Suprapubic skin (tissue), 4 donors: ENCODE measurements at regions not wholly inside any gene's neighbourhood (a gene's known extent, or its start where the extent isn't known, plus 50 kb on each side); places are given as distances from the start of the nearest gene placed in this dataset.
"Not testable (repeated sequence)": the region's sequence is repeated elsewhere in the genome, so short reads cannot be mapped to it uniquely, and the experiment has no call there.

Experiments
- DNase-seq, 2 donors: peaks; one replicate each; pipeline ENCODE4 v3.0.0-alpha.2; 2019; ENCODE audit warnings: low spot score in 2 of 2
- H3K27ac ChIP-seq: fragments of 200-600 bp; sonication (generic); one replicate; pipeline ENCODE4 v1.5.1; 2019
- H3K27me3 ChIP-seq: fragments of 200-600 bp; sonication (generic); one replicate; pipeline ENCODE4 v1.5.1; 2019
- H3K36me3 ChIP-seq: fragments of 200-600 bp; sonication (generic); one replicate; pipeline ENCODE4 v1.5.1; 2019
- H3K4me1 ChIP-seq: fragments of 200-600 bp; sonication (generic); one replicate; pipeline ENCODE4 v1.5.1; 2019
- H3K4me3 ChIP-seq: fragments of 200-600 bp; sonication (generic); one replicate; pipeline ENCODE4 v1.5.1; 2019; ENCODE audit warnings: mild to moderate bottlenecking
- H3K9me3 ChIP-seq: fragments of 200-600 bp; sonication (generic); one replicate; pipeline ENCODE4 v1.5.1; 2019
- CTCF ChIP-seq, 2 donors: fragments of 200-600 bp in 1 of 2; fragments of 450-650 bp in 1 of 2; sonication (generic) in 1 of 2; IDR thresholded peaks; one replicate each; pipeline ENCODE4 v1.5.1; 2016 to 2019; ENCODE audit warnings: antibody characterized with exemption in 2 of 2, mild to moderate bottlenecking in 1 of 2, moderate library complexity in 1 of 2
- EP300 ChIP-seq: sonication (generic); formaldehyde crosslinking; IDR thresholded peaks from one replicate; pipeline ENCODE4 v1.6.1; 2017; ENCODE audit warnings: antibody characterized with exemption
- POLR2A ChIP-seq, 2 donors: fragments of 450-650 bp; IDR thresholded peaks; one replicate each; pipeline ENCODE4 v1.6.1; 2017; ENCODE audit warnings: antibody characterized with exemption in 2 of 2, mild to moderate bottlenecking in 2 of 2, moderate library complexity in 2 of 2
- POLR2AphosphoS5 ChIP-seq, 3 donors: sonication (generic); formaldehyde crosslinking; IDR thresholded peaks; one replicate each; pipeline ENCODE4 v1.6.1; 2017; ENCODE audit warnings: antibody characterized with exemption in 3 of 3
- WGBS: methylation state at CpG from one replicate; pipeline ENCODE4 v1.1.5; 2018; 5-methylcytosine and 5-hydroxymethylcytosine counted together

DNA sequence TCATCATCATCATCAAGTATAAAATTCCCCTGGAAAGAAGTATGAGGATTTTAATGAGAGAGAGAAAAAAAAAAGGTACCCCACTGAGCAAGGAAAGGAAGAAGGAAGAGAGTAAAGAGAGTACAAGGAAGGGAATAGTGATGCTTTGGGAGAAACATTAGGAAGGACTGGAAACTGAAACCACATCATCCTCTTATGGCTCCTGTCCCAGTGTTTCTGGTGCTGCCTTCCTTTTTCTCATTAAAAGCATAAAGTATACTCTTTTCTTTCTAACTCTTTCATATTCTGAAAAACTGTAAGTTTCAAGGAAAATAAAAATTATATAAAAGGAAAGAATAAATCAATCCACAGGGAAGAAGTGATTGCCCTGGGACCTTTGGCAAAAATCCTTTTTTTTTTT, 616.4 kb upstream of the CBLB start:
- H3K9me3 ChIP-seq = no peaks in the 10 kb centered on the region
- DNase-seq = no peak
- no peak overlapping the region for H3K4me3 ChIP-seq
- no peak for TF ChIP-seq POLR2AphosphoS5 (IDR thresholded peaks at IDR 0.05)
- TF ChIP-seq EP300 = no peak
- no peak for TF ChIP-seq POLR2A (IDR thresholded peaks at IDR 0.05)
- no peak for TF ChIP-seq CTCF (IDR thresholded peaks at IDR 0.05)
- no peaks in the 10 kb centered on the region for H3K36me3 ChIP-seq
- no peaks in the 10 kb centered on the region for H3K27me3 ChIP-seq
- H3K4me1 ChIP-seq = no peaks in the 10 kb centered on the region
- no peak overlapping the region for H3K27ac ChIP-seq

DNA sequence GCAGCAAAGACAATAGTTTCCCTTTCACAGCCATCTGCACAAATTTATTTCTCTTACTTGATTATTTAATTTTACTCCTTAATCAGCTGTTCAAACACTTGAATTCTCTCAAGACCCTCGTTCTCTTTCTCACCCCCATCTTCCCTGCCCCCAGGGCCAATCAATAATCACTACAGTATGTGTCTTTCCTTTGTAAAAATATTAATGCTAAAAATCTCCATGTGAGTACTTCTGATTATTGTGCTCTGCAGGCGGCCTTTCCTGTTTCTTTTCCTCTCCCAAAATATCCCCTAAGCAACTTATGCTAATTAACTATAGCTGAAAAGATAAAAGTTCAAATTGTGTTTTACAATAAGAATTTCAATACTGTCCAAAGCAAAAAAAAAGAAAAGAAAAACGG, 617.0 kb upstream of the CBLB start:
- Histone ChIP-seq H3K4me1 (no peaks in the 10 kb centered on the region), H3K27ac (no peak overlapping the region), H3K27me3 (no peaks in the 10 kb centered on the region), H3K36me3 (no peaks in the 10 kb centered on the region), H3K9me3 (no peaks in the 10 kb centered on the region), H3K4me3 (no peak overlapping the region)
- DNase-seq = no peak
- TF ChIP-seq EP300 (no peak), POLR2AphosphoS5 (IDR thresholded peaks at IDR 0.05) (no peak), POLR2A (IDR thresholded peaks at IDR 0.05) (no peak), CTCF (IDR thresholded peaks at IDR 0.05) (no peak)
- 40% methylated on average over 3 of the region's 3 CpGs for WGBS

DNA sequence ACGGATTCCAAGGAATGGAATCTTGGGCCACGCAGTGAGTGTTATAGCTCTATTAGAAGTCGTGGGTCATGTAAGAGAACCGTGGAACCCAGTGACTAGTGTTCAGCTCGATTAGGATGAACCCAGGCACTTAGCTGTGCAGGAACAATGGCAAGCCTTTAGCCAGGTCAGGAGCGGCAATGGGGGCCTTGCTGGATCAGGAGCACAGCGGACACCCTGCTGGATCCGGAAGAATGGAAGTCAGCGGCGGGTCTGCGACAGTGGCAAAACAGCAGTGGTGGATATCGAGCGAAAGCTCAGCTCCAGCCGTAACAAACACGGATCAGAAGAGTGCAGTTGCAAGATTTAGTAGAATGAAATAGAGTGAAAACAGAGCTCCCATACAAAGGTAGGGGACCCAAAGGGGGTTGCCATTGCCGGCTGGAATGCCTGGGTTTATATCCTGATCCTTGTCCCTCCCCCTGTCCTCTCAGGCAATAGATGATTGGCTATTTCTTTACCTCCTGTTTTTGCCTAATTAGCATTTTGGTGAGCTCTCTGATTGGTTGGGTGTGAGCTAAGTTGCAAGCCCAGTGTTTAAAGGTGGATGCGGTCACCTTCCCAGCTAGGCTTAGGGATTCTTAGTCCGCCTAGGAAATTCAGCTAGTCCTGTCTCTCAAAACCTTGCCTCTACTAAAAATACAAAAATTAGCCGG, 618.3 kb upstream of the CBLB start:
- H3K4me3 ChIP-seq, H3K36me3 ChIP-seq, H3K27me3 ChIP-seq, H3K9me3 ChIP-seq, H3K4me1 ChIP-seq, H3K27ac ChIP-seq, DNase-seq: not testable (repeated sequence)
- 93% methylated on average over 19 of the region's 19 CpGs for WGBS

- DNase-seq = no peak
- Histone ChIP-seq H3K36me3 (no peaks in the 10 kb centered on the region), H3K4me3 (no peak overlapping the region), H3K27ac (no peak overlapping the region), H3K9me3 (no peaks in the 10 kb centered on the region), H3K4me1 (no peaks in the 10 kb centered on the region), H3K27me3 (no peaks in the 10 kb centered on the region)
- TF ChIP-seq EP300 (no peak), POLR2A (IDR thresholded peaks at IDR 0.05) (no peak)
- WGBS = 84% methylated on average over 6 of the region's 6 CpGs
Measured at GRCh38 chr3:106488331-106488730, 619.5 kb upstream of the CBLB start.

DNA sequence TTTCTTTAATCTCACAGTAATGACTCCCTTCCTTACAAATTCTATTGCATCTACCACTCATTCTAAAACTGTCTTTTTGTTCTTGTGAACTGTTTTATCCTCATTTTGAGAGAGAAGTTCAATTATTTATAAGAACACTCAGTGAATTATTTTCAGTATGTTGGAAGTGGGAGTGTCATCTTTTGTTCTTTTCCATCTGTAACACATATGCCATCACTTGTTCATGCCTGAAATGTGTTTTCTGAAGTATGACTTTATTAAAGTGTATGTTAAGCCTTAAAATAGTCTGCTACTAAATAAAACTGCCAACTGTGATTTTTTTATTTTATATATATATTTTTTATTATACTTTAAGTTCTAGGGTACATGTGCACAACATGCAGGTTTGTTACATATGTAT, 623.0 kb upstream of the CBLB start:
- no peak for DNase-seq
- no peak overlapping the region for H3K27ac ChIP-seq
- no peaks in the 10 kb centered on the region for H3K9me3 ChIP-seq
- H3K36me3 ChIP-seq = no peaks in the 10 kb centered on the region
- H3K4me1 ChIP-seq = no peaks in the 10 kb centered on the region
- no peaks in the 10 kb centered on the region for H3K27me3 ChIP-seq
- no peak for TF ChIP-seq POLR2AphosphoS5 (IDR thresholded peaks at IDR 0.05)
- TF ChIP-seq EP300 = no peak
- TF ChIP-seq CTCF (IDR thresholded peaks at IDR 0.05) = no peak
- TF ChIP-seq POLR2A (IDR thresholded peaks at IDR 0.05) = no peak
- H3K4me3 ChIP-seq = no peak overlapping the region

GRCh38 chr3:106508331-106508893, 639.6 kb upstream of the CBLB start:
- no peaks in the 10 kb centered on the region for H3K4me1 ChIP-seq
- H3K27ac ChIP-seq = no peak overlapping the region
- H3K9me3 ChIP-seq = no peaks in the 10 kb centered on the region
- H3K27me3 ChIP-seq = no peaks in the 10 kb centered on the region
- no peaks in the 10 kb centered on the region for H3K36me3 ChIP-seq
- no peak overlapping the region for H3K4me3 ChIP-seq
- TF ChIP-seq POLR2A (IDR thresholded peaks at IDR 0.05) (no peak), POLR2AphosphoS5 (IDR thresholded peaks at IDR 0.05) (no peak), EP300 (no peak), CTCF (IDR thresholded peaks at IDR 0.05) (no peak)
- DNase-seq = no peak
